ENCODE measurements at regions not wholly inside any gene's neighbourhood (a gene's known extent, or its start where the extent isn't known, plus 50 kb on each side); places are given as distances from the start of the nearest gene placed in this dataset.

DNA sequence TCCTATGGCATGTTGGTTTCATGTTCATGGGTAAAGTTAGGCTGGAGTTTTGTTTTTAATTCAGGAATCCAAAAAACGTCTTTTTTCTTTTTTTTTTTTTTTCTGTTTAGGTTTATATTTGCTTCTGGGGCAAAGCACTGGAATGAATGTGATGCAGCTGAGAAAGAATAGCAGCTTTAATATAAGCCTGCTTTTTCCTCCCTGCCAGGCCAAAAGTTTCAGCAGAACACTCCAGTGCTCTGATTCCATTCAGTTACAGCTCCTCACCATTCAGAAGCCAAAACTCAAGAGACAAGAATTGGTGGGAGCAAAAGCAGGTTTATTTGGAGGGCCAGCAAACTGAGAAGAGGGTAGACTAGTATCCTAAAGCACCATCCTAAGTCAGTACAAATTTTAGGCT is 102.7 kb upstream of the PELI1 start:
- ATAC-seq = no peak
- TF ChIP-seq SNAI2 (CRISPR knock-in tag; IDR thresholded peaks at IDR 0.05) (no peak), ISL1 (CRISPR knock-in tag; IDR thresholded peaks at IDR 0.05) (no peak), TSHZ2 (CRISPR knock-in tag; IDR thresholded peaks at IDR 0.05) (no peak), PPARA (CRISPR knock-in tag; IDR thresholded peaks at IDR 0.05; ENCODE audit: borderline replicate concordance) (no peak), ZFP30 (CRISPR knock-in tag; IDR thresholded peaks at IDR 0.05) (no peak), ZNF70 (CRISPR knock-in tag; IDR thresholded peaks at IDR 0.05) (no peak), ARNTL (CRISPR knock-in tag; IDR thresholded peaks at IDR 0.05; ENCODE audit: borderline replicate concordance, low read depth) (no peak), ZNF8 (CRISPR knock-in tag; IDR thresholded peaks at IDR 0.05) (no peak), CSDC2 (CRISPR knock-in tag; IDR thresholded peaks at IDR 0.05) (no peak), TCF4 (CRISPR knock-in tag; IDR thresholded peaks at IDR 0.05; ENCODE audit: borderline replicate concordance) (no peak), OSR1 (CRISPR knock-in tag; IDR thresholded peaks at IDR 0.05) (no peak), ESRRG (CRISPR knock-in tag; IDR thresholded peaks at IDR 0.05) (no peak), CREB5 (CRISPR knock-in tag; IDR thresholded peaks at IDR 0.05; ENCODE audit: low read depth) (no peak)

DNA sequence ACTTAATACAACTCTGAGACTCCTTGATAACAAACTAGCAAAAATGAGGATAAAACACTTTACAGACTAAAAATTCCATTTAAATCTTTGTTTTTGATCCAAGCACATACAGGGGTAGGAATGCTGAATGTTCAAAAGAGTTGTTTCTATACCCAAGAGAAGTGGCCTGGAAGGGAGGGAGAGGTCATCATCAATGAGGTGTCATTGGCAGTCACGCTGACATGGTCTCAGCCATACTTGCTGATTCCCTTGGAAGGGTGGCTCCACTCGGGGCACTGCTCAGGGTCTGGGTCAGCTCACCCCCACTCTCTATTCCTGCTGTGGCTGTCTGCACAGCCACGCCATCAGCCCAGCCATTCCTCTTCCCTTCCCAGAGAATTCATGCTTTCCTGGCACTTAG is 105.2 kb upstream of the PELI1 start:
- no peak for ATAC-seq

More for the DNA sequence above, 105.2 kb upstream of the PELI1 start:
- TF ChIP-seq PATZ1 (CRISPR knock-in tag; IDR thresholded peaks at IDR 0.05; ENCODE audit: borderline replicate concordance) (no peak), ZFP30 (CRISPR knock-in tag; IDR thresholded peaks at IDR 0.05) (no peak), ISL1 (CRISPR knock-in tag; IDR thresholded peaks at IDR 0.05) (no peak), SNAI2 (CRISPR knock-in tag; IDR thresholded peaks at IDR 0.05) (no peak), TCF4 (CRISPR knock-in tag; IDR thresholded peaks at IDR 0.05; ENCODE audit: borderline replicate concordance) (no peak), TOX (CRISPR knock-in tag; IDR thresholded peaks at IDR 0.05; ENCODE audit: borderline replicate concordance) (no peak), ZC3H10 (CRISPR knock-in tag; IDR thresholded peaks at IDR 0.05) (no peak), ZNF8 (CRISPR knock-in tag; IDR thresholded peaks at IDR 0.05) (no peak), OSR1 (CRISPR knock-in tag; IDR thresholded peaks at IDR 0.05) (no peak), TSHZ2 (CRISPR knock-in tag; IDR thresholded peaks at IDR 0.05) (no peak), ZFP3 (CRISPR knock-in tag; IDR thresholded peaks at IDR 0.05) (no peak), ARNTL (CRISPR knock-in tag; IDR thresholded peaks at IDR 0.05; ENCODE audit: borderline replicate concordance, low read depth) (no peak), CSRNP3 (CRISPR knock-in tag; IDR thresholded peaks at IDR 0.05) (no peak), ZNF565 (CRISPR knock-in tag; conservative IDR thresholded peaks at IDR 0.05; ENCODE audit: low read depth) (no peak), ZNF70 (CRISPR knock-in tag; IDR thresholded peaks at IDR 0.05) (no peak), CSDC2 (CRISPR knock-in tag; IDR thresholded peaks at IDR 0.05) (no peak), ESRRG (CRISPR knock-in tag; IDR thresholded peaks at IDR 0.05) (no peak)

Measured in SK-N-SH treated with all-trans-retinoic acid at 6 μM for 48 hours (cell line).